Astrocyte (in vitro differentiated cells and primary cell): ENCODE measurements at regions not wholly inside any gene's neighbourhood (a gene's known extent, or its start where the extent isn't known, plus 50 kb on each side); places are given as distances from the start of the nearest gene placed in this dataset.
"Not testable (repeated sequence)": the region's sequence is repeated elsewhere in the genome, so short reads cannot be mapped to it uniquely, and the experiment has no call there.

ENCODE experiments used
- DNase-seq: peaks from one replicate; pipeline ENCODE4 v3.0.0-alpha.2; 2010; ENCODE audit warnings: low read depth
- FAIRE-seq: peaks from 2 replicates; lab custom pipeline; 2011; peaks lifted over from hg19 to GRCh38; lab: Jason Lieb, UNC
- H2AFZ ChIP-seq: 2 replicates; pipeline ENCODE4 v1.6.0; 2012; ENCODE audit warnings: low read depth, low read length, inconsistent platforms
- H3K27ac ChIP-seq: 2 replicates; pipeline ENCODE4 v1.5.1; 2011; ENCODE audit warnings: low read depth, low read length, inconsistent platforms
- H3K27me3 ChIP-seq: 2 replicates; pipeline ENCODE4 v1.6.0; 2011; ENCODE audit warnings: low read length, inconsistent platforms; ENCODE audit not compliant: insufficient read depth
- H3K36me3 ChIP-seq: 2 replicates; pipeline ENCODE4 v1.5.1; 2011; ENCODE audit warnings: low read length, inconsistent platforms; ENCODE audit not compliant: insufficient read depth
- H3K4me1 ChIP-seq: 2 replicates; pipeline ENCODE4 v1.5.1; 2011; ENCODE audit warnings: low read length, inconsistent platforms; ENCODE audit not compliant: insufficient read depth
- H3K4me2 ChIP-seq: 2 replicates; pipeline ENCODE4 v1.6.0; 2012; ENCODE audit warnings: low read length, inconsistent platforms
- H3K4me3 ChIP-seq: 2 replicates; pipeline ENCODE4 v1.5.1; 2011; ENCODE audit warnings: low read depth, mild to moderate bottlenecking, low read length, inconsistent platforms; ENCODE audit not compliant: insufficient read depth
- H3K79me2 ChIP-seq: 2 replicates; pipeline ENCODE4 v1.6.0; 2012; ENCODE audit warnings: mild to moderate bottlenecking, low read length, inconsistent platforms; ENCODE audit not compliant: insufficient read depth
- H3K9ac ChIP-seq: 2 replicates; pipeline ENCODE4 v1.6.0; 2012; ENCODE audit warnings: mild to moderate bottlenecking, low read length, inconsistent platforms
- H3K9me3 ChIP-seq: 2 replicates; pipeline ENCODE4 v1.5.1; 2012; ENCODE audit warnings: low read depth, mild to moderate bottlenecking, low read length, inconsistent platforms; ENCODE audit not compliant: insufficient read depth
- H4K20me1 ChIP-seq: 2 replicates; pipeline ENCODE4 v1.6.0; 2012; ENCODE audit warnings: low read length, inconsistent platforms; ENCODE audit not compliant: insufficient read depth
- H3K27ac Mint-ChIP-seq: one replicate; pipeline ENCODE4 v1.8.0; 2021; ENCODE audit warnings: mild to moderate bottlenecking, mixed read lengths; ENCODE audit not compliant: unreplicated experiment
- H3K27me3 Mint-ChIP-seq: one replicate; pipeline ENCODE4 v1.8.0; 2021; ENCODE audit warnings: low read depth, mixed read lengths; ENCODE audit not compliant: unreplicated experiment
- H3K36me3 Mint-ChIP-seq: one replicate; pipeline ENCODE4 v1.8.0; 2021; ENCODE audit warnings: low read depth, mixed read lengths; ENCODE audit not compliant: unreplicated experiment
- H3K4me1 Mint-ChIP-seq: one replicate; pipeline ENCODE4 v1.8.0; 2021; ENCODE audit warnings: low read depth, mixed read lengths; ENCODE audit not compliant: unreplicated experiment
- H3K4me3 Mint-ChIP-seq: one replicate; pipeline ENCODE4 v1.8.0; 2021; ENCODE audit warnings: mild to moderate bottlenecking, moderate library complexity, mixed read lengths; ENCODE audit not compliant: unreplicated experiment
- H3K9me3 Mint-ChIP-seq: one replicate; pipeline ENCODE4 v1.8.0; 2021; ENCODE audit warnings: mild to moderate bottlenecking, mixed read lengths; ENCODE audit not compliant: unreplicated experiment
- EZH2 ChIP-seq: IDR thresholded peaks from 2 replicates; pipeline ENCODE4 v1.6.1; 2012; ENCODE audit warnings: mild to moderate bottlenecking, low read length, inconsistent platforms; ENCODE audit not compliant: insufficient read depth
- TF ChIP-seq, protein P1 (sequence below): IDR thresholded peaks from 2 replicates; pipeline ENCODE4 v1.5.1; 2011; ENCODE audit warnings: low read depth, mild to moderate bottlenecking, inconsistent platforms, low read length, moderate library complexity; ENCODE audit not compliant: insufficient read depth

- no peaks in the 10 kb centered on the region for H3K9me3 ChIP-seq
- no peaks in the 10 kb centered on the region for H3K79me2 ChIP-seq
- H4K20me1 ChIP-seq = no peaks in the 10 kb centered on the region
- no peak overlapping the region for H3K9ac ChIP-seq
- H3K27me3 ChIP-seq = peaks cover 6% of the 10 kb centered on the region
- H3K4me1 Mint-ChIP-seq = peaks cover 3% of the 10 kb centered on the region
- H3K4me1 ChIP-seq = no peaks in the 10 kb centered on the region
- H3K27ac ChIP-seq = no peak overlapping the region
- H3K27ac Mint-ChIP-seq = no peak overlapping the region
- DNase-seq (no peak), FAIRE-seq (no peak)
- H3K4me3 Mint-ChIP-seq = no peak overlapping the region
- H3K4me3 ChIP-seq = no peak overlapping the region
- no peak overlapping the region for H3K4me2 ChIP-seq
- no peak overlapping the region for H2AFZ ChIP-seq
- no peak for TF ChIP-seq EZH2
- TF ChIP-seq, protein P1, sequence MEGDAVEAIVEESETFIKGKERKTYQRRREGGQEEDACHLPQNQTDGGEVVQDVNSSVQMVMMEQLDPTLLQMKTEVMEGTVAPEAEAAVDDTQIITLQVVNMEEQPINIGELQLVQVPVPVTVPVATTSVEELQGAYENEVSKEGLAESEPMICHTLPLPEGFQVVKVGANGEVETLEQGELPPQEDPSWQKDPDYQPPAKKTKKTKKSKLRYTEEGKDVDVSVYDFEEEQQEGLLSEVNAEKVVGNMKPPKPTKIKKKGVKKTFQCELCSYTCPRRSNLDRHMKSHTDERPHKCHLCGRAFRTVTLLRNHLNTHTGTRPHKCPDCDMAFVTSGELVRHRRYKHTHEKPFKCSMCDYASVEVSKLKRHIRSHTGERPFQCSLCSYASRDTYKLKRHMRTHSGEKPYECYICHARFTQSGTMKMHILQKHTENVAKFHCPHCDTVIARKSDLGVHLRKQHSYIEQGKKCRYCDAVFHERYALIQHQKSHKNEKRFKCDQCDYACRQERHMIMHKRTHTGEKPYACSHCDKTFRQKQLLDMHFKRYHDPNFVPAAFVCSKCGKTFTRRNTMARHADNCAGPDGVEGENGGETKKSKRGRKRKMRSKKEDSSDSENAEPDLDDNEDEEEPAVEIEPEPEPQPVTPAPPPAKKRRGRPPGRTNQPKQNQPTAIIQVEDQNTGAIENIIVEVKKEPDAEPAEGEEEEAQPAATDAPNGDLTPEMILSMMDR = no peak
- no peaks in the 10 kb centered on the region for H3K27me3 Mint-ChIP-seq
- H3K36me3 Mint-ChIP-seq = peaks cover 4% of the 10 kb centered on the region
- H3K9me3 Mint-ChIP-seq = no peaks in the 10 kb centered on the region
- no peaks in the 10 kb centered on the region for H3K36me3 ChIP-seq
Observed at GRCh38 chr17:45643591-45643990, 140.5 kb upstream of the CRHR1 start.

DNA sequence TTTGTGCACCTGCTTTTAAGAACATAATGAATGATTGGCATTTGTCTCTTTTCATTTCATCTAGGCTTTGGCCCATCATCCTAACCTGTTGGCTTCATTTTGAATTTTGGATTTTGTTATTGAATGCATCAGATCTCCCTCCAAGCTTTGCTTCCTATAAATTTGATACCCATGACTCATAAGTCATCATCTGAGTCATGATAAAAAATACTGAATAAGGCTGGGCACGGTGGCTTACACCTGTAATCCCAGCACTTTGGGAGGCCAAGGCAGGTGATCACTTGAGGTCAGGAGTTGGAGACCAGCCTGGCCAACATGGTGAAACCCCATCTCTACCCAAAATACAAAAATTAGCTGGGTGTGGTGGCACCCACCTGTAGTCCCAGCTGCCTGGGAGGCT is 139.5 kb upstream of the CRHR1 start:
- H3K4me3 ChIP-seq, FAIRE-seq, H3K4me1 Mint-ChIP-seq, H3K36me3 Mint-ChIP-seq, H3K27ac ChIP-seq, H3K4me1 ChIP-seq, H3K4me3 Mint-ChIP-seq, H3K27ac Mint-ChIP-seq, H3K9me3 Mint-ChIP-seq, H3K79me2 ChIP-seq, DNase-seq, H3K36me3 ChIP-seq, H3K9me3 ChIP-seq, H3K9ac ChIP-seq, H4K20me1 ChIP-seq, H3K27me3 ChIP-seq, H3K27me3 Mint-ChIP-seq, H2AFZ ChIP-seq, H3K4me2 ChIP-seq: not testable (repeated sequence)

GRCh38 chr17:45645330-45645729 is 138.8 kb upstream of the CRHR1 start:
- H3K4me2 ChIP-seq = no peak overlapping the region
- DNase-seq (no peak), FAIRE-seq (no peak)
- no peaks in the 10 kb centered on the region for H3K4me1 ChIP-seq
- no peaks in the 10 kb centered on the region for H3K36me3 ChIP-seq
- no peaks in the 10 kb centered on the region for H3K79me2 ChIP-seq
- H3K27me3 ChIP-seq = peaks cover 6% of the 10 kb centered on the region
- Mint-ChIP-seq H3K27ac (no peak overlapping the region), H3K4me1 (peaks cover 3% of the 10 kb centered on the region), H3K36me3 (no peaks in the 10 kb centered on the region), H3K27me3 (peaks cover 7% of the 10 kb centered on the region), H3K4me3 (no peak overlapping the region), H3K9me3 (no peaks in the 10 kb centered on the region)
- no peaks in the 10 kb centered on the region for H3K9me3 ChIP-seq
- no peak overlapping the region for H3K4me3 ChIP-seq
- H3K9ac ChIP-seq = no peak overlapping the region
- no peaks in the 10 kb centered on the region for H4K20me1 ChIP-seq
- H2AFZ ChIP-seq = no peak overlapping the region
- no peak overlapping the region for H3K27ac ChIP-seq
- TF ChIP-seq, protein P1 = no peak
- no peak for TF ChIP-seq EZH2
